Osteocyte (in vitro differentiated cells): ENCODE measurements at regions not wholly inside any gene's neighbourhood (a gene's known extent, or its start where the extent isn't known, plus 50 kb on each side); places are given as distances from the start of the nearest gene placed in this dataset.
A peak's percentile ranks its signal among the peaks of the same experiment; 100 is the strongest.

Source experiments
- DNase-seq: peaks from one replicate; pipeline ENCODE4 v3.0.0; 2021; ENCODE audit warnings: mixed read lengths; ENCODE audit not compliant: unreplicated experiment; ENCODE audit errors: extremely low spot score
- H3K27ac Mint-ChIP-seq: one replicate; pipeline ENCODE4 v1.8.0; 2021; ENCODE audit warnings: mild to moderate bottlenecking, mixed read lengths; ENCODE audit not compliant: unreplicated experiment
- H3K27me3 Mint-ChIP-seq: one replicate; pipeline ENCODE4 v1.8.0; 2021; ENCODE audit warnings: mixed read lengths; ENCODE audit not compliant: unreplicated experiment
- H3K36me3 Mint-ChIP-seq: one replicate; pipeline ENCODE4 v1.8.0; 2021; ENCODE audit warnings: mixed read lengths; ENCODE audit not compliant: unreplicated experiment
- H3K4me1 Mint-ChIP-seq: one replicate; pipeline ENCODE4 v1.8.0; 2021; ENCODE audit warnings: mixed read lengths; ENCODE audit not compliant: unreplicated experiment
- H3K4me3 Mint-ChIP-seq: one replicate; pipeline ENCODE4 v1.8.0; 2021; ENCODE audit warnings: mild to moderate bottlenecking, moderate library complexity, mixed read lengths; ENCODE audit not compliant: unreplicated experiment
- H3K9me3 Mint-ChIP-seq: one replicate; pipeline ENCODE4 v1.8.0; 2021; ENCODE audit warnings: mixed read lengths; ENCODE audit not compliant: unreplicated experiment
- TF ChIP-seq, protein P1 (sequence below): fragments of 200-600 bp; sonication (generic); IDR thresholded peaks from 2 replicates; pipeline ENCODE4 v1.5.0; 2021; ENCODE audit warnings: antibody characterized with exemption, mild to moderate bottlenecking, moderate library complexity

DNA sequence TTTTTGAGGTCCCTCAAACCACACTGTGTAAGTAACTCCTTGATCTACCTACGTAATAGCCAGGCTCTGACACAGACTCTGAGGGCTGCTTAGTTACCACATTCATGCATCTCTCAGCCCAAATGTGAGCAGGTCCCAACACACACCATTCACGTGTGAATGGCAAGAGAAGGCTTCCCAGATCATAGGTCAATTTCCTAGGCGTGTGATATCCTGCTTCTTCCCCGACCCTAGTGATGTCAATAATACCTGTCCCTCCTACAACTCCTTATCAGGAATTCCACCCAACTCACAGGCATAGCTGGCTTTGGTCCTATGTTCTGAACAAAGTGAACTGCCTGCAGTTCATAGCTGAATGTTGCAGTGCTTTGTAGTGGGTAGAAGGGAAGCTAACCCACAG, 334.5 kb downstream of the RFC3 start:
- Mint-ChIP-seq H3K4me1 (peaks cover 18% of the 10 kb centered on the region), H3K27me3 (no peaks in the 10 kb centered on the region), H3K9me3 (no peaks in the 10 kb centered on the region), H3K36me3 (no peaks in the 10 kb centered on the region), H3K27ac (no peak overlapping the region), H3K4me3 (no peak overlapping the region)
- no peak for DNase-seq
- TF ChIP-seq, protein P1, sequence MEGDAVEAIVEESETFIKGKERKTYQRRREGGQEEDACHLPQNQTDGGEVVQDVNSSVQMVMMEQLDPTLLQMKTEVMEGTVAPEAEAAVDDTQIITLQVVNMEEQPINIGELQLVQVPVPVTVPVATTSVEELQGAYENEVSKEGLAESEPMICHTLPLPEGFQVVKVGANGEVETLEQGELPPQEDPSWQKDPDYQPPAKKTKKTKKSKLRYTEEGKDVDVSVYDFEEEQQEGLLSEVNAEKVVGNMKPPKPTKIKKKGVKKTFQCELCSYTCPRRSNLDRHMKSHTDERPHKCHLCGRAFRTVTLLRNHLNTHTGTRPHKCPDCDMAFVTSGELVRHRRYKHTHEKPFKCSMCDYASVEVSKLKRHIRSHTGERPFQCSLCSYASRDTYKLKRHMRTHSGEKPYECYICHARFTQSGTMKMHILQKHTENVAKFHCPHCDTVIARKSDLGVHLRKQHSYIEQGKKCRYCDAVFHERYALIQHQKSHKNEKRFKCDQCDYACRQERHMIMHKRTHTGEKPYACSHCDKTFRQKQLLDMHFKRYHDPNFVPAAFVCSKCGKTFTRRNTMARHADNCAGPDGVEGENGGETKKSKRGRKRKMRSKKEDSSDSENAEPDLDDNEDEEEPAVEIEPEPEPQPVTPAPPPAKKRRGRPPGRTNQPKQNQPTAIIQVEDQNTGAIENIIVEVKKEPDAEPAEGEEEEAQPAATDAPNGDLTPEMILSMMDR, result no peak

DNA sequence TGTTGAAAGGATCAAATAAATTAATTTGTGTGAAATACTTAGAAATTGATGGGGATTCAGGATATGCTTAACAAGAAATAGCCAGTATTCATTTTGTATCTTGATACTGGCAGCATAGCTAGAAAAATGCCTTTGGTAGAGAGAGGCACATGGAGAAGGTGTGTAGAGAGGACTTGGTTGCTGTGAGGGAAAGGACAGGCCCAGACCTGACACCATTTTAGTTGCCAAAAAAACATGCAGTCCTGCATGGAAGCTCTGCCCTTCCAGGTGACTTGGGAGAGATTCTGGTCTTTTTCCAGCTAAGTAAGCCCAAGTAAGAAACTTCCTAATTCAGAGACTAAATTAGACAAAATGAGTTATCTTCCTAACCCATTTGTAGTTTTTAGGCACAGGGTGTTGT, 335.0 kb downstream of the RFC3 start:
- Mint-ChIP-seq H3K4me3 (no peak overlapping the region), H3K27ac (no peak overlapping the region), H3K9me3 (no peaks in the 10 kb centered on the region), H3K27me3 (no peaks in the 10 kb centered on the region), H3K4me1 (peaks cover 21% of the 10 kb centered on the region), H3K36me3 (no peaks in the 10 kb centered on the region)
- TF ChIP-seq, protein P1, result no peak
- DNase-seq, result no peak

DNA sequence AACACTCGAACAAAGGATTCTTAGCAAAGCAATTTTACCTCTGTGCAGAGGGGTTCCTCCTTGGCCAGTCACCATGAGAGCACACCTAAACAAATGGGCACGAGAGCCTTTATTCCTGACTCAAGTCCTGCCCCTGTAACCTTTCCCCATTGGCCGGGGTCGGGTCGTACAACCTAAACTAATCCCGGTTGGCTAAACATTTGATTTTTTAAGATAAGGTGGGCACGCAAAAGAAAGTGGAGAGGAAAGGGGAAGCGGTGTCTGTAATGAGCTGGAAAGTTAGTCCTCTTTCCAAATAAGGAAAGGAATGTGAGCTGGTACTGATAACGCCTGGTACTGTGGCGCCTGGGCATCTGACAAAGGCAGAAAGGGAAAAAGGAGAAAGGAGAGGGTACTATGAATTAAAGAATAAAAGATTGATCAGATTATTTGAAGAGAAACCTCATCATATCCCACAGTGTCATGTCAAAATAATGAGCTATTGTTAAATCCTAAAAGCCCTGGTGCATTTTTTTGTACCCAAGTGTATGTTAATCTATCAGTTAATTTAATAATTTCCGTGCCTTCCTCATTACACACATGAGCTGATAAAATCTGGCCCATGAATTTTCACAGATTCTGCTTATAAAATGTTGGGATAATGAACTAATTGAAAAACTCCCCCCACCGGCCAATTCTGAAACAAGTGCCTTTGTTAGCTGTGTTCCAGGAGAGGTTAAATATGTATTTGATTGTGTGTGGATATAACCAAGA, 335.7 kb downstream of the RFC3 start:
- Mint-ChIP-seq H3K27me3 (no peaks in the 10 kb centered on the region), H3K4me1 (peaks cover 23% of the 10 kb centered on the region), H3K27ac (no peak overlapping the region), H3K4me3 (no peak overlapping the region), H3K36me3 (no peaks in the 10 kb centered on the region), H3K9me3 (no peaks in the 10 kb centered on the region)
- TF ChIP-seq, protein P1, result no peak
- no peak for DNase-seq

DNA sequence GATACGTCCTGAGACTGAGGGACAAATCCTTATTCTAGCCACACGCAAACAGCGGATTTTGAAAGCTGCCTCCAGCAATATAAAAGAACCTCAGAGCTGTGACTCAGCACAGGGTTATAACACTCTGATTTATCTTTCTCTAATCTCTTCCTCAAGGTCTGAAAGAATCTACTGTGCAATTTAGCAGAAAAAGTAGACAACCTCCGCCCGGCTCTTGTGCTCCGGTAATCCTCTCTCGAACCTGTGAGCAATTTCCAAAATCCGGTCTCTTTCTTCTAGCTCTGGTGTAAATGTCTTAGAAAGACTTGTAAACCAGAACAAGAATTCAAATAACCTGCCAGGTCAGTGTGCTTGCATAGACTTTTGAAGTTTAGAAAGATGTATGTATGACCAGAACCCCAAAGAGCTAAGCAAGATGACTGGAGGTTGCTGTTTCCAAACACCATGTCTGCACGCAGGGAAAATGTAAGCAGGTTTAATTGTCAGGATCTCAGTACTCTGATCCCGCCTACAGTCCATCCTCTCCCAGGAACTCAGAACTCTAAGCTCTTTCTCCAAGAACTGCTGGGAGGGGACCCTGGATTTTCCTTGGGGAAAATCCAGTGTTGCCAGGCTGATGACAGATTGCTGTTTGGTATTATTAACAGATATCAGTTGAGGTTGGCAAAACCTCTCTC, 338.1 kb downstream of the RFC3 start:
- H3K4me1 Mint-ChIP-seq, result peaks cover 24% of the 10 kb centered on the region
- no peak overlapping the region for H3K27ac Mint-ChIP-seq
- no peaks in the 10 kb centered on the region for H3K9me3 Mint-ChIP-seq
- TF ChIP-seq, protein P1, result no peak
- no peak overlapping the region for H3K4me3 Mint-ChIP-seq
- DNase-seq, result no peak
- H3K27me3 Mint-ChIP-seq, result no peaks in the 10 kb centered on the region
- no peaks in the 10 kb centered on the region for H3K36me3 Mint-ChIP-seq

DNA sequence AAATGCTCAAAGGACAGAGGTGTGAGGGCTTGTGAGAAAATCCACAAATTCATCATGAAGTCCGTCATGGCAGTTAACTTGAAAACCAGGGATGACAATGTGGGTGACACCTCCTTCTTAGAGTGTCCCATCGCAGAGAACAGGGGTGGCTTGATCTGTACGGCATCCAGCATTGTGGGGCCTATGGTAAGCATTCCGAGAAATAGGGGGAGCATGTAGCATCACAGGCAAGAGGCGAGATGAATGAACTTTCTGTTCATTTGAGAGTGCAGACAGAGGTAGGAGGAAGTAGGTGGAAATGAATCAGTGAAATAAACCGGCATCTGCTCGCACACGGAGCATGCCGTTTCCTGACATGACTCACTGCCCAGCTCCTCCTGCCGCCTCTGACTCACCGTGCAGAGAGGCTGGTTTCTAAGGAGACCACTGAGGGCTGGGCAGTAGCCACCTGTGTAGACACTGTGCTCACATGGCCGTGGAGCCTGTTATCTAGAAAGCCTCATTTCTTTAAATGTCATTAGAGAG, 339.0 kb downstream of the RFC3 start:
- Mint-ChIP-seq H3K27ac (peak overlapping the region; percentile 49), H3K36me3 (no peaks in the 10 kb centered on the region), H3K4me1 (peaks cover 31% of the 10 kb centered on the region), H3K4me3 (peak overlapping the region; percentile 10), H3K9me3 (no peaks in the 10 kb centered on the region), H3K27me3 (no peaks in the 10 kb centered on the region)
- TF ChIP-seq, protein P1, result no peak
- DNase-seq, result no peak
